T1000 (cell line): ENCODE measurements at regions not wholly inside any gene's neighbourhood (a gene's known extent, or its start where the extent isn't known, plus 50 kb on each side); places are given as distances from the start of the nearest gene placed in this dataset.
"Not testable (repeated sequence)": the region's sequence is repeated elsewhere in the genome, so short reads cannot be mapped to it uniquely, and the experiment has no call there.

Source experiments
- DNase-seq: peaks from one replicate; lab custom pipeline; 2025; ENCODE audit warnings: mixed read lengths; lab: John Stamatoyannopoulos, UW

DNA sequence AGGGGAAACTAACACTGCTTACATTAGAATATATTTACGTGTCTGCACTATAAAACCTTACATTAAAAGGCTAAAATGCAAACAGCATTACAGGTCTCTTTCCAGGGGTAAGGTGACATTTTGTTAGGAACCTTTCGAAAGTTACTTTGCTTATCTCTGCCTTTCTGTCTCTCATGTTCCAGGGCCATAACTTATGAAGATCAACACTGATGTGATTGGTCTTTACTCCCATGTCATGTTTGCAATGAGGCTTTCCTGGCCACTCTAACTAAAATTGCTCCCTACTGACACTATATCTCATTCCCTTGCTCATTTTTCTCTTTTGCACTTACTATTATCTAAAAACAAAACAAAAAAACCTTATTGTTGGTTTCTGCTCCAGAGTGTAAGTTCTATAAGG, 119.0 kb downstream of the JRKL start:
- DNase-seq = no peak

DNA sequence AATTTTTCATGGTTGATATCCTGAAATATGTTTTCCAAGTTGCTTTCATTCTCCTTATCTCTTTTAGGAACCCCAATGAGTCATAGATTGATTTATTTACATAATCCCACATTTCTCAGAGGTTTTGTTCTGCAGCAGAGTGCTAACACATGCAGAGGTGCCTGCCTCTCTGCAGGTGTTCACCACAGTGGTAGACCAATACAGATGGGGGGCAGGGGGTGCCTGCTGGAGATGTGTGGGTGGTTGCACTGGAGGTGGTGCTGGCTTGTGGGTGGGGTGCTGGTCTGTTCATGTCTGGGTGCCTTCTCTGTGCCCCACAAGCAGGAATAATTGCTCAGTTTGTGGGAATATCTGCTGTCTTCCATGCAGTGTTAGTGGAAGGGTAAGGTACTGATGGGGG, 131.1 kb downstream of the JRKL start:
- no peak for DNase-seq

DNA sequence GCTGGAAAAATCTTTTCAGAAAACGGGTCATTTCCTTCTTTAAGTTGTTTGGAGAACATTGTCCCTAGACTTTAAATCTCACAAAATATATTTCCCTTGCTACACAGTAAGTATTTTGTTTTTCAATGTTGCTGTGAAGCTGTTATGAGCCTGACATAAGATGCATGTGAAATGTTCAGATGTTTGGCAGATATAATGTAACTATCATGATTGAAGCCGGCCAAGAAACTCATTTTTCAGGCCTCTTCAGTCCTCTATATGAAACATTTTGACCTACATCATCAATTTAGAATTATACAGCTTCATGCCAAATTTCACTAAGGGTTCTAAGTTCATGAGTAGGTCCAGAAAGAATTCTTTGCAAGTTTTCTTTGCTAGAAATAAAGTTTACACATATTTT, 133.8 kb downstream of the JRKL start:
- no peak for DNase-seq

DNA sequence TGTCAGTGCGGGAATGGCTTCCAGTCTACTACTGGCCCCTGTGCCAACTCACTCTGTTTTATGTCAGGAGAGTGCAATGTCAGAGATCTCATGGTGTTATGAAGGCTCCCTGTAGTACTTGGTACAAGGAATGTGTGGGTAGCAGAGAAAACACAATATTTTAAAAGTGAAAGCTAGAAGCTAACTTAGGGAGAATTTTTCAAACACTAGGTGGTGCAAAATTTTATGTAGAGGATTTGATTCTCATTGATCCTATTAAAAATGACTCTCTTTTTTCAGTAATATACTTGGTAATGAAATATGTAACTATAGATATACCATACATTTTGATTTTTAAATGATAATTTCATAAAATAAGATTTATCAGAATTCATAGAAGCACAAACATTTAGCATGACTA, 134.7 kb downstream of the JRKL start:
- DNase-seq = no peak

DNA sequence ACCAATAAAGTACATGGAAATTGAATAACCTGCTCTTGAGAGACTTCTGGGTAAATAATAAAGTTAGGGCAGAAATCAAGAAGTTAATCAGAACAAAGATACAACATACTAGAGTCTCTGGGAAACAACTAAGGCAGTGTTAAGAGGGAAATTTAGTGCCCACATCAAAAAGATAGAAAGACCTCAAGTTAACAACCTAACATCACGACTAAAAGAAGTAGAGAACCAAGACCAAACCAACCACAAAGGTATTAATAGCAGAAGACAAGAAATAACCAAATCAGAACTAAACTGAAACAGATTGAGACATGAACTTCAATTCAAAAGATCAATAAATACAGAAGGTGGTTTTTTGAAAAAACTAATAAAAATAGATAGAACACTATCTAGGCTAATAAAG, 140.7 kb downstream of the JRKL start:
- DNase-seq = no peak

DNA sequence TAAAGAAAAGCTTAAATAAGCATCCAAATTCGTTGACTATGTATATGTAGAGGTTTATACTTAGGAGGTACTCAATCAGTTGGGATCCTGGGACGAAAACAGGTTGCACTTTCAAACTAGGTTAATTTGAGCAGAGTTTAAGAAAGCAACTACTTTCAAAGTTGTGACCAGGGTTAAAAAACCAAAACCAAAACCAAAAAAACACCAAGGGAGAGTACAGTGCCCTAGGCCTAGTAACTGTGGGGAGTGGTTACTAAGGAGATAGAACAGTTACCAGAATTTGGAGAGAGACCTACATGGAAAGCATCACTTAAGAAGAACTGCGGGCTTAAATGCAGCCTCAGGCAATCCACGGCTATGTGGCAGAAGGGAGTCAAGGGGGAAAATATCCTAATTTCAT, 148.3 kb downstream of the JRKL start:
- DNase-seq = no peak

DNA sequence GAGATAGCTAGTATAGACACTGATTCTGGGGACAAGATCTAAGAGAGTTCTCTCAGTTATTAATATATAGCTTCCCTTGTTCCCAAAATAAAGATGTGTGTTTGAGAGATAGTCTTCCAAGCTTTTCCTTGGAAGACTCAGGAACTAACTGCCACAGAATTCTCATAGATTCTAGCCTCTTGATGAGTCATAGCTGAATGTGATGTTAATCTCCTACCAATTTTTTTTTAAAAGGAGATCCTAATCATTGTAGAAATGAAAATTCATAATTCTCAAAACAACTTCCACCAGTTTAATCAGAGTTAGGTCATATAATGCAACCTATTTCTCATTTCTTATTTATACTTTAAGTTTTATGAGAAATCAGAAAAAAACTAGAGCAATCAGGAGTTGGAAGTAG, 148.8 kb downstream of the JRKL start:
- no peak for DNase-seq

DNA sequence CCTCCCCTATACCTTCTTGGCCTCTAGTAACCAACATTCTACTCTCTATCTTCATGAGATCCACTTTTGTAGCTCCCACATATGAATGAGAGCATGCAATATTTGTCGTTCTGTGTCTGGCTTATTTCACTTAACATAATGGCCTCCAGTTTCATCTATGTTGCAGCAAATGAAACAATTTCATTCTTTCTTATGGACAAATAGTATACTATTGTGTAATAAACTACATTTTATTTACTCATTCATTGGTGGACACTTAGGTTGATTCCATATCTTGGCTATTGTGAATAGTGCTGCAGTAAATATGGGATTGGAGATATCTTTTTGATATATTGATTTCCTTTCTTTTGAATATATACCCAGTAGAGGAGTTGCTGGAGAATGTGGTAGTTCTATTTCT, 151.1 kb downstream of the JRKL start:
- no peak for DNase-seq

DNA sequence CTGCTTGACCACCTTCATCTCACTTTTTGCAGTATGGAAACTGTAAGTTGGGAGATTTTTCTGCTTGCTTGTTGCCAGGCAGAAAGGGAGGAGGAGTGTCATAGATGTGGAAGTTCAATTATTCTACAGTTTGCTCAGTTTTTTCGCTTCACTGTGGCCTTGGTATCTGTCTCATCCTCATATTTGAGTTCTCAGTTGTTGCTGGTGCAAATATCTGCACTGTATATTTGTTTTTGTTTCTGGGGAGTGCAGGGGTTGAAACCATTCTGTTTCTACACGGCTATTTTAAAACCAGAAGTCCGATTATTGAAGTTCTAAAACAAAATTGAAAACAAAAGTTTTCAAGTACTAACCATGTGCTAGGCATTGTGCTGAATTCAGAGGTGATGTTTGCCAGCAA, 153.4 kb downstream of the JRKL start:
- DNase-seq = no peak

DNA sequence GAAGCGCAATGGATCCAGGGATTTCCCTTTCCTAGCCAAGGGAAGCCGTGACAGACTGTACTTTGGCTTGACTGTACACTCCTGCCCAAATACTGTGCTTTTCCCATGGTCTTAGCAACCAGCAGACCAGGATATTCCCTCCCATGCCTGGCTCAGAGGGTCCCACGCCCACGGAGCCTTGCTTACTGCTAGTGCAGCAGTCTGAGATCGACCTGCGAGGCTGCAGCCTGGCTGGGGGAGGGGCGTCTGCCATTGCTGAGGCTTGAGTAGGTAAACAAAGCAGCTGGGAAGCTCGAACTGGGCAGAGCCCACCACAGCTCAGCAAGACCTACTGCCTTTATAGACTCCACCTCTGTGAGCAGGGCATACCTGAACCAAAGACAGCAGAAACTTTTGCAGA, 155.4 kb downstream of the JRKL start:
- DNase-seq = not testable (repeated sequence)

DNA sequence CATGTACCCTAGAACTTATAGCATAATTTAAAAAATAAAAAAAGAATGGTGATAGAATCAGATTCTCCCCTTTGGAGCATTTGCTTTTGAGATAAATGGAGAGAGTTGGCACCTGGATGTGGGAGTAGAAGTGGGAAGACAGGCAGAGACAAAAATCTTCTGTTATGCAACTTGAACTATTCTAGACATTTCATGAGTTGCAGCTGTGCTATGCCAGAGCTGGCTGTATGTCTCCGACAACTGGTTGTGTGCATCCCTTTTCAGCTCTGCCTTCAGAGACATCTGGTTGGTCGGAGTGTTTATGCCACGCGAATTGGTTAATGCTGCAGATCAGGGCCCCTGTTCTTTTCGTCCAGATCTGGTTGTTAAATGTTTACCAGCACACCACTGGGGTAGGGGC, 161.3 kb downstream of the JRKL start:
- DNase-seq = no peak

DNA sequence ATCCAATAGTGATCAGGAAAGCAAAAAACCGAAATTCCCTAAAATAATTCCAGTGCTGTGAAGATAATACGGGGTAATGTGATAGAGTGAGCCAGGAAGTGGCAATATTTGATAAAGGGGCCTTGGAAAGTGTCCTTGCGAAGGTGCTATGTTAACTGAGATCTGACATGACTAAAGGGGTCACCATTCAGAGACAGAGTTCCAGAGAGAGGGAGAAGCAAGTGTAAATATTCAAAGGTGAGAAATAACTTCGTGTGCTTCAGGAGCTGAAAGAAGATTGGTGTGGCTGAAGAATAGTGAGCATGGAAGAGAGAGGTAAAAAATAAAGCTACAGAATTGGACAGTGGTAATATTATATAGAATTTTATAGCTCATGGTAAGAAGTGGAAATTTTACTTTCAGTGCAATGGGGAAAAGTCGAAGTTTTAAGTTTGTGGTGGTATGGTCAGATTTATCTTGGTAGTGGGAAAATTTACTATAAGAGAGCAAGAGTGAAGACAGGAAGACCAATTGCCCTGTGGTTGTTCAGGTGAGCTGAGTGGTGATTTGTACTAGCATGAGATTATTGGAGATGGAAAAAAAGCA, 164.5 kb downstream of the JRKL start:
- DNase-seq = no peak

DNA sequence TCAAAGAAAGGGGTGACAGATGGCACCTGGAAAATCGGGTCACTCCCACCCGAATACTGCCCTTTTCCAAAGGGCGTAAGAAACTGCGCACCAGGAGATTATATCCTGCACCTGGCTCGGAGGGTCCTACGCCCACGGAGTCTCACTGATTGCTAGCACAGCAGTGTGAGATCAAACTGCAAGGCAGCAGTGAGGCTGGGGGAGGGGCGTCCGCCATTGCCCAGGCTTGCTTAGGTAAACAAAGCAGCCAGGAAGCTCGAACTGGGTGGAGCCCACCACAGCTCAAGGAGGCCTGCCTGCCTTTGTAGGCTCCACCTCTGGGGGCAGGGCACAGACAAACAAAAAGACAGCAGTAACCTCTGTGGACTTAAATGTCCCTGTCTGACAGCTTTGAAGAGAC, 166.0 kb downstream of the JRKL start:
- not testable (repeated sequence) for DNase-seq

DNA sequence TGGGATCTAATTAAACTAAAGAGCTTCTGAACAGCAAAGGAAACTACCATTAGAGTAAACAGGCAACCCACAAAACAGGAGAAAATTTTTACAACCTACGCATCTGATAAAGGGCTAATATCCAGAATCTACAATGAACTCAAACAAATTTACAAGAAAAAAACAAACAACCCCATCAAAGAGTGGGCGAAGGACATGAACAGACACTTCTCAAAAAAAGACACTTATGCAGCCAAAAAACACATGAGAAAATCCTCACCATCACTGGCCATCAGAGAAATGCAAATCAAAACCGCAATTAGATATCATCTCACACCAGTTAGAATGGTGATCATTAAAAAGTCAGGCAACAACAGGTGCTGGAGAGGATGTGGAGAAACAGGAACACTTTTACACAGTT, 170.9 kb downstream of the JRKL start:
- DNase-seq = not testable (repeated sequence)

DNA sequence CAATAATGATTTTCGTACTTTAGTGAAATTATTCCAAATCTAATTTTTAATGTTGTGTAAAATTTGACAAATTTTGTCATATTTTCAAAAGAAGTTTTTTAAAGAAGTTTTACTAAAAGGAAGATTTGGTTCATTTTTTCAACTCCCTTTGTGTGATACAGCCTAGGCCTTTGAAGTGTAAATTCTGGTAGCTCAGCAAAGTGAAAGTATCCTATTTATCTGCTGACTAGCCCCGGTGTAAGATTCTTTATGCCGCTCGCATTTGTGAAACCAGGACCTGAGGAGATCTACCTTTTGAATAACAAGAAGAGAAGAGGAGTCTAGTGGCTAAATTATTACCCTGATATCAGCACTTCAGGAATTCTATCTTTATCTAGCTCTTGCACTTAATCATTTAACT, 177.4 kb downstream of the JRKL start:
- DNase-seq = no peak

DNA sequence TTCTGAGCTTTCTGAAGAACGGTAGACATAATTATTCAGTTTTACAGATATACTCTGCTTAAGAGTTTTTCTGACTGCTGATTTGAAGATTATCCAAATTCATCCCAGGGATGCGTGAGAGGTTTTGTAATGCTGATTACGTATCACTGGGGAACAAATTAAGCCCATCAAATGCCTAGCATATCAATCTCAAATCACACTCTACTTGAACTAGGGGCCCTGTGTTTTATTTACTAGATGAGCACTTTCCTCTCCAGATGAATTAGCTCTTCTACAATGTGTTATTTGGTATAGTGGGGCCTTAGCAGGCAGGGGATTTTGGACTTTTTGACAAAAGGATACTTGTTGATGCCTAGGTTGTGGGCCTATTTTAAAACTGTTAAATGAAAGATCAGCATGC, 177.9 kb downstream of the JRKL start:
- no peak for DNase-seq

DNA sequence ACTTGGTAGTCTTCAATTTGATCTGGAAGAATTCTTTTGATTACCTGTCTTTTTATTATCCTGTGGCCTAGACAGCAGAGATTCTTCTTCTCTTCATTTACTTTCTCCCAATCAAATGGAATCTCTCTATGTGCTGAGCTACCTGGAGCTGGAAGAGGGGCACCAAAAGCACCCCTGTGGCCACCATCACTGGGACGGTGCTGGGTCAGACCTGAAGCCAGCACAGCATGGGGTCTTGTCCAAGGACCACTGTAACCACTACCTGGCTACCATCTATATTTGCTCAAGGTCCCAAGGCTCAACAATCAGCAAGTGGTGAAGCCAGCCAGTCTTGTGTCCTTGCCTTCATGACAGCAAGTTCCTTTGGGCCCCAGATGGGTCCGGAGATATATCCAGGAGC, 186.6 kb downstream of the JRKL start:
- no peak for DNase-seq

DNA sequence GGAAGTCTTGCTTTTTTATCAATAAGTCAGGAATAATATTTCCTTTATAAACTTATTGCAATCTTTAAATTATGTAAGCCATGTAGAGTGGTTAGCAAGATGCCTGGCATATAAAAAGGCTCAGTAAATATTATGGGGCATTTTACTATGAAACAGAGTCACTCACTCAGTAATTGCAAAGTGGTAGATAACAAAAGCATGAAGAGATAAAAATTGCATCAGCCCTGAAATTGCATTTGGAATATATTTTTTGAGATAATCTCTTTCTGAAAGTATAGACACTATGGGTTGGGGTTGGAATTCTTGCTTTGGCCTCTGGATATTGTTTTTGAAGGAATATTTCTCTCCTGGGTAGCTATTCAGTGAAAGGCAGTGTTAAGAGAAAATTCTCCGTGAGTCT, 188.6 kb downstream of the JRKL start:
- no peak for DNase-seq

DNA sequence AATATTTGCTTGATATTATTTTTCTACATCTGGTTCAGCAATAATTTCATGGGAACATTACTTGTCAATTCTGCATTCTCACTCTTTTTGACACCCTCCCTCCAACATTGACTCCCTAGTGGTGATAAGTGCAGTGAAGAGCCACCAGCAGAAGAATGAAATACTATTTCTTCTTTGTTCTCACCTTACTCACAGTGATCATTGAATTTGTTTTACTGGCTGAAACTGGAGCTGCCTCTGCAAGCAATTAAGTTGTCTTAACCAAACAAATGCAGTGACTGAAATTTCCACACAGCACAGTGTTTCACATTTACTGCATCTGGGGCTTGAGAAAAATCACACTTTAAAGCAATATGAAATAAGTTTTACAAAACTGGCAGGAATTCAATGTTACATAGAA, 189.8 kb downstream of the JRKL start:
- no peak for DNase-seq

DNA sequence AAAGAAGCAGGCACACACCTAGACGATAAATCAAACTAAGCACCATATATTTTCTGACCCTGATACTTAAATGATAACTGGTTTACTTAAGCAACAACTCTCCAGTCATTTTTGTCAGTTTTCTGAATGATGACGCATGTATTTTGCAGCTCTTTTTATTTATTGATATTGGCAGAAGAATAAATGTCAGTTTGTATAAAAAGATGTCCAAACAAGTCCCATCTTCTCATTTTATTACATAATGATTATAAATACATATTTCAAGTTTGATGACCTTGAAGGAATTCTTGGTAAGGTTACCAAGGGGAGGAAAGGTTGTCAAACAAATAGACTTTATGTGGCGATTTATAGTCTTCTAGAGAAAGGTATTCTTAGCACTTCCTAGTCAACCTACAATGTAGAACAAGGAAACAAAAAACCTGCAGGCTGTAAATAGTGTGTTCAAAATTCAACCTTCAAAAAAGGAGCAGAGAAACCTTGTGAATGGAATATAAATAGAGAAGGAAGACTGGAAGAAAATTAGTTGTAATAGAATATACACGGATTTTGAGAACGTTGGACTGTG, 190.7 kb downstream of the JRKL start:
- no peak for DNase-seq

DNA sequence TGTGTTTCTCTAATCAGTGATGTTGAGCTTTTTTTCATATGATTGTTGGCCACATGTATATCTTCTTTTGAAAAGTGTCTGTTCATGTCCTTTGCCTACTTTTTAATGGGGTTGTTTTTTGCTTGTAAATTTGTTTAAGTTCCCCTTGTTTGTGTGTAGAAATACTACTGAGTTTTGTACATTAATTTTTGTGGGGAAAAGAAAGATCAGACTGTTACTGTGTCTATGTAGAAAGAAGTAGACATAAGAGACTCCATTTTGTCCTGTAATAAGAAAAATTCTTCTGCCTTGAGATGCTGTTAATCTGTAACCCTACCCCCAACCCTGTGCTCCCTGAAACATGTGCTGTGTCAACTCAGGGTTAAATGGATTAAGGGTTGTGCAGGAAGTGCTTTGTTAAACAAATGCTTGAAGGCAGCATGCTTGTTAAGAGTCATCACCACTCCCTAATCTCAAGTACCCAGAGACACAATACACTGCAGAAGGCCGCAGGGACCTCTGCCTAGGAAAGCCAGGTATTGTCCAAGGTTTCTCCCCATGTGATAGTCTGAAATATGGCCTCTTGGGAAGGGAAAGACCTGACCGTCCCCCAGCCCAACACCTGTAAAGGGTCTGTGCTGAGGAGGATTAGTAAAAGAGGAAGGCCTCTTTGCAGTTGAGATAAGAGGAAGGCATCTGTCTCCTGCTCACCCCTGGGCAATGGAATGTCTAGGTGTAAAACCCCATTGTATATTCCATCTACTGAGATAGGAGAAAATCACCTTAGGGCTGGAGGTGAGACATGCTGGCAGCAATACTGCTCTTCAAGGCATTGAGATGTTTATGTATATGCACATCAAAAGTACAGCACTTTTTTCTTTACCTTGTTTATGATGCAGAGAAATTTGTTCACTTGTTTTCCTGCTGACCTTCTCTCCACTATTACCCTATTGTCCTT, 196.4 kb downstream of the JRKL start:
- DNase-seq = not testable (repeated sequence)

DNA sequence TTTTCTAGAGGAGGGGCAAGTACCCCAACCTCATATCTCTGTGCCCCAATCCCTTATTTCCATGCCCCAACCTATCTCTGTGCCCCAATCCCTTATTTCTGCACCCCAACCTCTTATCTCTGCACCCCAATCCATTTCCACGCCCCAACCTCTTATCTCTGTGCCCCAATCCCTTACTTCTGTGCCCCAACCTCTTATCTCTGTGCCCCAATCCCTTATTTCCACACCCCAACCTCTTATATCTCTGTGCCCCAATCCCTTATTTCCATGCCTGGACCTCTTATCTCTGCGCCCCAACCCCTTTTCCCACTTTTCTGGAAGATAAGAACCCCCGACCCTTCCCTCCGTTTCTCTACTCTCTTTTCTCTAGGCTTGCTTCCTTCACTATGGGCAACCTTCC, 199.0 kb downstream of the JRKL start:
- not testable (repeated sequence) for DNase-seq

DNA sequence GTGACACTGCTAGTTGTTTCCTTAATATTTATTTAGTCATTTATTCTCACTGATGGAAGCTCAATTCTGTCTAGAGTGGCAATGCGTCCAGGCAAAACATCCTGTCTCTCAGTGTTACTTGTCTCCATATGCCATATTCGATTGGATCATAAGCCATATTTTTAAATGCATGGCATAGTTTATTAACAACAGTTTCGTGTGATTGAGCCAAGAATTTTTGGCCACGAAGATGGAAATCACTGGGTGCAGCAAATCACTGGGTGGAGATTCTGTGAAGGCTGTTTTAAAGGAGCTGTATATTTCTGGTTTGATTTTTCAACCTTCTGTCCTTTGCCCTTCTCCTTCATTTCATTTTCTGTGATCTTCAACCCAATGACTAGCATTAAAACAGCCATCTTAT, 205.2 kb downstream of the JRKL start:
- DNase-seq = no peak
